ENCODE measurements at regions not wholly inside any gene's neighbourhood (a gene's known extent, or its start where the extent isn't known, plus 50 kb on each side); places are given as distances from the start of the nearest gene placed in this dataset.

DNA sequence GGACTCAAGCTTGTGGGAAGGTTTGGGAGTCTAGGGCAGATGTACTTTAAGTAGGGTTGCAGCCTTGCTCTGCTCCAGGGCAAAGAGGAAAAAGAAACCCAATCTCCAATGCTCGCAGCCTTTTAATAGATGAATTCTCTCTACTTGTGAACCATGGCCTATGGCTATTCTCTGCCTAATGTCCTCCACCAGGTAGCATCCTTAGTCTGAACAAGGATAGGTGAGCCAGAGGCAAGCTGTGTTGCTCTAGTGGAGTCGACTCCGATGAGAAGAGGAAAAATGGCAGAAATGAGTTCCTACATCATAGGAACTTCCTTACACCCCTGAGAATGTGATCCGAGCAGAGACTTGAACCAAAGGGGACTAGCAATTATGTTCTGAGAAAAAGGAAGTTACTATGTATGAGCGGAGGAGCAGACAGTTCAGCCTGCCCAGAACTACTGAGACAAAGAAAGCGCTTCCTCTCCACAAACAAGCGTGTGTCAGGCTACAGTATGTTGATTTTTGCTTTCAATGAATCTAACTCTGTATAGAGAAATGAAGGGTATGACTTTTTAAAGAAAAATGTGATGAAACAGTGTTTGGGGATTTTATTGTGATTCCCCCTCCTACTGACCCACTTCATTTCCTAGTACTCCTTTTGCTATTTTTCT is 153.6 kb upstream of the ARID2 start:
- no peak overlapping the region for H3K4me2 ChIP-seq (ENCODE audit: low read length)
- H3K79me2 ChIP-seq (replicated peaks; ENCODE audit: insufficient read depth, low read length): no peaks in the 10 kb centered on the region
- TF ChIP-seq EP300 (conservative IDR thresholded peaks at IDR 0.05; ENCODE audit: poor library complexity, severe bottlenecking) (no peak), TAF1 (IDR thresholded peaks at IDR 0.05; ENCODE audit: low read depth) (no peak), RAD21 (conservative IDR thresholded peaks at IDR 0.05) (no peak)
- no peak overlapping the region for H3K4me3 ChIP-seq (ENCODE audit: low read length)
- no peaks in the 10 kb centered on the region for H3K9me3 ChIP-seq (ENCODE audit: low read length)
- H2AFZ ChIP-seq (ENCODE audit: low read depth, low read length): no peak overlapping the region
- H3F3A ChIP-seq (ENCODE audit: insufficient read depth, low read length, poor library complexity, severe bottlenecking): no peaks in the 10 kb centered on the region
- H3K27me3 ChIP-seq (ENCODE audit: insufficient read depth, low read depth, low read length): no peaks in the 10 kb centered on the region
- H3K36me3 ChIP-seq (ENCODE audit: insufficient read depth, low read length): no peaks in the 10 kb centered on the region
- no peak overlapping the region for H3K9ac ChIP-seq (ENCODE audit: low read length)
- H4K20me1 ChIP-seq (ENCODE audit: insufficient read depth): no peaks in the 10 kb centered on the region
- no peaks in the 10 kb centered on the region for H3K9me2 ChIP-seq (ENCODE audit: insufficient read depth, low read length)
- H3K27ac ChIP-seq (ENCODE audit: low read length): no peak overlapping the region

GRCh38 chr12:45577844-45578399 is 151.6 kb upstream of the ARID2 start:
- TF ChIP-seq EP300 (conservative IDR thresholded peaks at IDR 0.05; ENCODE audit: poor library complexity, severe bottlenecking): no peak
- TF ChIP-seq MXI1 (conservative IDR thresholded peaks at IDR 0.05; ENCODE audit: poor library complexity, severe bottlenecking): no peak
- TF ChIP-seq RAD21 (conservative IDR thresholded peaks at IDR 0.05): no peak
- no peak for TF ChIP-seq EZH2 (IDR thresholded peaks at IDR 0.05; ENCODE audit: borderline replicate concordance, insufficient read depth, low read length, poor library complexity, severe bottlenecking)
- no peak for TF ChIP-seq POLR2AphosphoS5 (IDR thresholded peaks at IDR 0.05)
- TF ChIP-seq, protein P1, sequence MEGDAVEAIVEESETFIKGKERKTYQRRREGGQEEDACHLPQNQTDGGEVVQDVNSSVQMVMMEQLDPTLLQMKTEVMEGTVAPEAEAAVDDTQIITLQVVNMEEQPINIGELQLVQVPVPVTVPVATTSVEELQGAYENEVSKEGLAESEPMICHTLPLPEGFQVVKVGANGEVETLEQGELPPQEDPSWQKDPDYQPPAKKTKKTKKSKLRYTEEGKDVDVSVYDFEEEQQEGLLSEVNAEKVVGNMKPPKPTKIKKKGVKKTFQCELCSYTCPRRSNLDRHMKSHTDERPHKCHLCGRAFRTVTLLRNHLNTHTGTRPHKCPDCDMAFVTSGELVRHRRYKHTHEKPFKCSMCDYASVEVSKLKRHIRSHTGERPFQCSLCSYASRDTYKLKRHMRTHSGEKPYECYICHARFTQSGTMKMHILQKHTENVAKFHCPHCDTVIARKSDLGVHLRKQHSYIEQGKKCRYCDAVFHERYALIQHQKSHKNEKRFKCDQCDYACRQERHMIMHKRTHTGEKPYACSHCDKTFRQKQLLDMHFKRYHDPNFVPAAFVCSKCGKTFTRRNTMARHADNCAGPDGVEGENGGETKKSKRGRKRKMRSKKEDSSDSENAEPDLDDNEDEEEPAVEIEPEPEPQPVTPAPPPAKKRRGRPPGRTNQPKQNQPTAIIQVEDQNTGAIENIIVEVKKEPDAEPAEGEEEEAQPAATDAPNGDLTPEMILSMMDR (IDR thresholded peaks at IDR 0.05; ENCODE audit: poor library complexity, severe bottlenecking): no peak
- TF ChIP-seq SMC3 (conservative IDR thresholded peaks at IDR 0.05; ENCODE audit: poor library complexity): no peak
- no peak for TF ChIP-seq REST (IDR thresholded peaks at IDR 0.05; ENCODE audit: borderline replicate concordance)
- no peak for TF ChIP-seq TAF1 (IDR thresholded peaks at IDR 0.05; ENCODE audit: low read depth)
- Histone ChIP-seq H3K27ac (ENCODE audit: low read length) (no peak overlapping the region), H3K36me3 (ENCODE audit: insufficient read depth, low read length) (no peaks in the 10 kb centered on the region), H3K79me2 (replicated peaks; ENCODE audit: insufficient read depth, low read length) (no peaks in the 10 kb centered on the region), H4K20me1 (ENCODE audit: insufficient read depth) (no peaks in the 10 kb centered on the region), H3F3A (ENCODE audit: insufficient read depth, low read length, poor library complexity, severe bottlenecking) (no peaks in the 10 kb centered on the region), H3K9me2 (ENCODE audit: insufficient read depth, low read length) (no peaks in the 10 kb centered on the region), H3K4me2 (ENCODE audit: low read length) (no peak overlapping the region), H3K4me3 (ENCODE audit: low read length) (no peak overlapping the region), H3K27me3 (ENCODE audit: insufficient read depth, low read depth, low read length) (no peaks in the 10 kb centered on the region), H2AFZ (ENCODE audit: low read depth, low read length) (no peak overlapping the region), H3K9ac (ENCODE audit: low read length) (no peak overlapping the region), H3K9me3 (ENCODE audit: low read length) (no peaks in the 10 kb centered on the region)

Measured in neural cell (in vitro differentiated cells).